ENCODE measurements at regions not wholly inside any gene's neighbourhood (a gene's known extent, or its start where the extent isn't known, plus 50 kb on each side); places are given as distances from the start of the nearest gene placed in this dataset.

DNA sequence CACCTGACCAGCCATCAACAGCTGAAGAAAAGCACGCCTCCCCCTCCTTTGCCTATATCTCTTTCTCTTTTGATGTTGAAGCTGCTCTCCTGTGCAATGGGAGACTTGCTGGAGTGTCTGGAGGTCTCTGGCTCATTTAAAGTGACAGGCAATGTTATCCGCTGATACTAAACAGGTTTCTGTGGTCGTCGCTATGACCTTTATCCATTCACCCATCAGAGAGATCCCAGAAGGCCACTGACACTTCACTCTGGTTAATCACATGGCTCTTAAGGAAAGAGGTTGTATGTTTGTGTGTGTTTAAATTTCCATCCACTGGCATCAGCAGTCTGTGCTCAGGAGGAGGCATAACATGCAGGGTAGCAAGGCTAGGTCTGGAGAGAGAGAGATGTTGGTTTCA, 277.3 kb downstream of the MTX2 start:
- DNase-seq: no peak

DNA sequence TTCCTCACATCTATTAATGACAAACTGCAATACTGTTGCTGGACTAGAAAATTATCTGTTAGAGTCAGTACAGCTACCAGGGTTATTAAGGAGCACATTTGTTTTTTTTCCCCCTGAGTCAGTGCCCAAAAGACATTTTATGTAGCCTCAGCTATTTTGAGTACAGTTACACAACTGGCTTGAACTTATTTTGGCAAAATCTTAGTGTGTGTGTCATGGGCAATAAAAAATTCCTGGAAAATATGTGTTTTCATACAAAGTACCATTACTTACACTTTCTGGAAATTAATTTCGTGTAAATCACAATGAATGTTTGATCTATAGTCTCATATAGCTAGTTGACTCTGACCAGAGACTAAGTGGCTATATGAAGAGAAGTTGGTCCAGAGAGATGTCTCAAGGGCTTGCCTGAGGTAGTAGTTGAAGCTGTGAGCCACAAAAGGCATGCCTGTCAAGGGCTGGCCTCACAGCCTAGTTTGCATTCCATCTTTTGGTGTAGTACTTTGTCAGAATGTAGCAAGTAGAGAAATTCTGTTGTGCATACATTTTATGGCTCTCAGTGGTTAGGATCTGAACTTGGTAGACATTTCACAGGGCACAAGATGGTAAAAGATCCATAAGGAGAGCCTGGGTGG, 283.4 kb downstream of the MTX2 start:
- no peak for DNase-seq

- DNase-seq: no peak
These were observed 284.5 kb downstream of the MTX2 start for GRCh38 chr2:176553685-176554100.

DNA sequence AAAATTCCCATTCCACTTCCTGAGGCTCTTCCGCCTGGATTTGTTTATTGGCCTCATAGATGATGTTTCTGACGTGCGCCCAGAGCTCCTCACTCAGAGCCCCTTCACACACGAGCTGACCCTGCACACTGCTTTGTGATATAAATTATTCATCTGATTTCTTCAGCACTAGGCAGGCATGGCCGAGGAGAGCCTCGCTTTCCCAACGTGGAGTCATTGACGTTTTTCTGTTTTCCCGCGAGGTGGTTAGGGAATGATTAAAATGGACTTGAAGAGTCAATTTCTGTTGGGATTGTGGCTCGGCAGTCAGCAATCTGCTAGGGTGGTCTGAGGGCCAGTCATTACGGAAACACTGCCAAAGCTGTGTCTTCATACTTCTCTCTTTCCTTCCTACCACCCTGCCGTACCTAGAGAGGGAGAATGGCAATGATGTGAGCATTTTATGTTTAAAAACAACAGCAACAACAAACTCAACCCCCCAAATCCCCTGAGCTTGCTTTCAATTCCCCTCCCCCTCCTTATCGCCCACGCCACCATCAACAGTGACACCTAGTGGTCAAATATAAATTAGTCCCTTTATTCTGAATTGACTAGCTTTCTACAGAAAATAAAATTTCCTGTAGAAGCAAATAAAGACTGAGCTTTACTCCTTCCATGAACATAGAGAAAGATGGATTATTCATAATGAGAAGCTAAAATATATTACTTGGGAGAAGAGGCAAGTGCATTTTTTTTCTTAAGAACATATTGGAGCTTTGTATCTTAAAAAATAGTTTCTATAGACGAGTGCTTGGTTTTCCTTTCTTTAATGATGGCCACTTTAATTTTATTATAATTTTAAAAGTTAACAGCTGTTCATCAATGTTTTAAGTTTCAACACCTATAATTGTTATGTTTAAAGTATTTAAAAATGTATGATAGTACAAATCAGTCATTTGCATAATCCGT, 285.1 kb downstream of the MTX2 start:
- DNase-seq: peak in 1 of 2 experiments; percentile 30

DNA sequence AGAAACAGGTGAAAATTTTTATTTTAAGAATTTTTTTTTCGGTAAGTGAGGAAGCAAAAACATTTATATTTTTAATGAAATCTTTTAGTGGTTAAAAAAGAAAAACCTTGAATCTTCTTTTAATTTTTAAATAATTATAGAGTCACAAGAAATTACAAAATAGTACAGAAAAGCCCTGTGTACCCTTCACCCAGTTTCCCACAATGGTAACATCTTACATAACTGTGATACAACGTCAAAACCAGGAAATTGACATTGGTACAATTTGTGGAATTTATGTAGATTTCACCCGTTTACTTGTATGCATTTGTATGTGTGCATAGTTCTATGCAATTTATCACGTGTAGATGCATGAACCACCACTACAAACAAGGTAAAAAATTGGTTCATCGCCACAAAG, 285.9 kb downstream of the MTX2 start:
- no peak for DNase-seq

DNA sequence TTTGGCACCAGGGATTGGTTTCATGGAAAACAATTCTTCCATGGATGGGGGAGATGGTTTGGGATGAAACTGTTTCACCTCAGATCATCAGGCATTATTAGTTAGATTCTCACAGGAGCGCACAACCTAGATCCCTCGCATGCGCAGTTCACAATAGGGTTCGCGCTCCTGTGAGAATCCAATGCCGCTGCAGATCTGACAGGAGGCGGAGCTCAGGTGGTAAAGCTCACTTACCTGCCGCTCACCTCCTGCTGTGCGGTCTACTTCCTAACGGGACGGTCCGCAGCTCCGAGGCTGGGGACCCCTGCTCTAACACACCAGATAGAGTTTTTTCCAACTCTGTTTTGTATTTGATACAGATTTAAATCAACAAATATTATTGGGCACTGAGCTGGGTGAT, 286.5 kb downstream of the MTX2 start:
- DNase-seq: no peak

- no peak for DNase-seq
These were observed 287.1 kb downstream of the MTX2 start for GRCh38 chr2:176556373-176556772.

GRCh38 chr2:176557821-176558220, 288.6 kb downstream of the MTX2 start:
- no peak for DNase-seq

GRCh38 chr2:176558574-176559140, 289.4 kb downstream of the MTX2 start:
- no peak for DNase-seq

DNA sequence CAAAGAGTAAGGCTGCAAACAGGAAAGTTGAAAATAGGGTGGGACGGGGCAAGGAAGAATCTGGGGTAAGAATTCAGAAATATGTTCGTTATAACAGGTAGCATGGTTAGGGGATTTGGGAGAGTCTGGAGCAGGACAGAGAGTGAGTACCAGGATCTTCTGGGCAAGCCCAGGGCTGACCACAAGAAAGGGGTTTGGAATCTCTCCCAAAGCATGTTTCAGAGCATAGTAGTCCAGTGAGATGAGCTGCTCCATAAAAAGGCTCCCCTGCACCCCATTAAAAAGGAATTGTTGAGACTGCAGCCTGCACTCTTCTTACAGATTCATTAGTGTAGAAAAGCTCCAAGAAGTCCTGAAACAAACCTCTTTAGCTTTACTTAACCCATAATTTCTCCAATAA, 291.1 kb downstream of the MTX2 start:
- no peak for DNase-seq

GRCh38 chr2:176561706-176562105, 292.5 kb downstream of the MTX2 start:
- no peak for DNase-seq

DNA sequence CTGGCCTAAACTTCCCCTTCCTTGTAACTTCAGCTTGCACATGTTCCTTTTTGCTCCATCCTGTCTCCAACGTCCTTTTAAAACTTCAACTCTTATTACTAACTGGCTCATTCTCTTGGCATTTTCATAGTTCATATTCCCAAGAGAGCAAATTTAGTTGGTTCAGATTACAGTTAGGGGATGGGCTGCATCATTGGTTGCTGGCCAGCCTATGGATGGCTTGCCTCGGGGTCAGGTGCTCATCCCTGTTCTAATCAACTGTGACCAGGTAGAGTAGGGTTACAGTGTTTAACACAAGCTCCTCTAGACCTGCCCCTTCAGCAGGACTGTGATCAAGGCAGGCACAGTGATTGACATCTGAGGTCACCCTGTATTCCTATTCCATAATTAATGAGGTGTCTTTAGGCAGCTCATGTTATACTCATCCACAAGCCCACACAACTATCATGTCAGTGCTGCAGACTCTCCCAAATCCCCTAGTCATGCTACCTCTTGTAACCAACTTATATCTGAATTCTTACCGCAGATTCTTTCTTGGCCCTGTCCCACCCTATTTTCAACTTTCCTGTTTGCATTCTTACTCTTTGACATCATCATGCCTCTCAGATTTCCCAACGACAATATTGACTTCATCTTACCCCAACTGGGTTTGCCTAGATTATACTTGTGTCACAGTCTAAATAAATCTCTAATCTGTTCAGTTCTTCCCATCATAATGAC, 293.3 kb downstream of the MTX2 start:
- DNase-seq: no peak

DNA sequence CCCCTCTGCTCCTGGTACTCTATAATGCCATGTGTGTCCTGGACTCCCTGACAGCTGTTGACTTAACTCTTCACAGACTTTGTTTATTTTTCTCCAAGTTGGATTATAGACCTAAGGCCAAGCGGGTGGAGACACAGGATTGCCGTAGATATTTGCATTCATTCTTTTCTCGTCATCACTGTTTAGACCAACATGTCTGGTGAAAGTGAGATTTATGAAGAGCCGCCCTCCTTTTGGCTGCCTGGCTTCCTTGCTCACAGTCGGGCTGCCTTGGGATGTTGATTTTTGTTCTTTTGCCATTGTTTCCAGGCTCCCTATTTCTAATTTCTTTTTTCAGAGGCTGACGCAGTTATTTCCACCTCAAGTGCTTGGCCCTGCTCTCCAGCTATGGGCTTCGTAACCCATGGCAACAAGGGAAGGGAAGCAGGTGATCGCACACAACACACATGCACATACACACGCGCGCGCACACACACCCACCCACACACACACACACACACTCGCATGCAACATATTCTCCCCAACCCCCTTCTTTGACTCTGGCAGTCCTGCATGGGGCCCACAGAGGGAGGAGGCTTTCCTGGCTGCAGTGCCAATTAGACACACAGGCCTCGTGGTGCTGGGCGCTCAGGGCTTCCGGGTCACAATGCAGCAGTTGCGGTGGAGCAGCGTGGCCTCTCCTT, 296.5 kb downstream of the MTX2 start:
- DNase-seq: no peak

- no peak for DNase-seq
These were observed 297.3 kb downstream of the MTX2 start for GRCh38 chr2:176566496-176566895.

GRCh38 chr2:176566961-176567360, 297.7 kb downstream of the MTX2 start:
- no peak for DNase-seq

DNA sequence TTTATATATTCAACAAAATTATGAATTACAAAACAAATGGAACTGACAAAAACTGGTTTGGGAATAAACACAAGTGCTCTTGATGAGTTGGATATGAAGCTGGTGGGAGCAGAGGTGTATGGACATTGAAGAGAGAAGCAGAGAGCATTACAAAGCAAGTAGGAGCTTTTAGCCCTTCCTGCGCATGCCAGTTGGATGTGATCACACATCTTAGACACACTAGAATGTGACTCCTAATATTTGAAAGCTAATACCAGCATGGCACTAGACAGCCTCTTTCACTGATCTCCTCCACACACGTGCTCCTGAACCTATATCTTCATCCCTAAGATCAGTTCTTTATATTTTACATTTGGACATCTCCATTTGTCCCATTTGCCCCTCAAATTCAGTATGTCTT, 298.1 kb downstream of the MTX2 start:
- DNase-seq: no peak

- no peak for DNase-seq
These were observed 300.3 kb downstream of the MTX2 start for GRCh38 chr2:176569574-176569973.

DNA sequence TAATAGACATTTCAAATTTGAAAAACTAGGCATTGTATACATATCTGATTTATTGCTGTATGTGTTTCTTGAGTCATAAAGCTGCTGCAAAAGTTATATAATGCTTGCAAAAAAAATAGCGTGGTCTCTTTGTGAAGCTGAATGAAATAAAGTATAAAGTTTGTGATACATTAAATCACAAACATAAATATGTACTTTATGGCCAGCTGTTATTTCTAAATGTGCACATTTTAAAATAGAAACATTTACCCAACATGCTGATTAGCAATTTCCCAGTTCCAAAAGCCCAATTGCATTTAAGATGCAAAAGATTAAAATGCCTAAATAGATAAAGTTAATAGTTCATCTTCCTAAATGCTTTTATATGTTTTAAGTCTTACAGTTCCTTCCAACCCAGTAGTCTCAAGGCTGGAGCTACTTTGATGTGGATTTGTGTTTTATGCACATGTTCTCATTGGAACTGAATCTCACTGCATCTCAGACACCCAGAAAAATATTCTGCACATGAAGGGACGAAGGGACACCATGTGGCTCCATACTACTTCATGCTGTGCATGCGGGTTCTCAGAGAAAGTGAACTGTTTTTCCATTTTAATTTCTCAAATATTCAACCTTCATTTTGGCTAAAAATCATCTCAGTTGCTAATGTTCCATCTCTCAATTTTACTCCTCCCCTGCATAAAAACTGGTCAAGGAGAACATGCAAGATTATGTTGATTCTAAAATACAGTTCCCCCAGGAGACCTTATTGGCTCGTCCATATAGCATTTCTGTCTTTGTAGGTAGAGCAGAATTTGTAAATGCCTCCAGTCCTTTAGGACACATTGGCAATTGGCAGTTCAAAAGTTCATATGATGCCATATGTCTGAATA, 304.6 kb downstream of the MTX2 start:
- DNase-seq: no peak

- no peak for DNase-seq
These were observed 305.4 kb downstream of the MTX2 start for GRCh38 chr2:176574484-176575236.

- DNase-seq: no peak
These were observed 306.0 kb downstream of the MTX2 start for GRCh38 chr2:176575237-176575744.

DNA sequence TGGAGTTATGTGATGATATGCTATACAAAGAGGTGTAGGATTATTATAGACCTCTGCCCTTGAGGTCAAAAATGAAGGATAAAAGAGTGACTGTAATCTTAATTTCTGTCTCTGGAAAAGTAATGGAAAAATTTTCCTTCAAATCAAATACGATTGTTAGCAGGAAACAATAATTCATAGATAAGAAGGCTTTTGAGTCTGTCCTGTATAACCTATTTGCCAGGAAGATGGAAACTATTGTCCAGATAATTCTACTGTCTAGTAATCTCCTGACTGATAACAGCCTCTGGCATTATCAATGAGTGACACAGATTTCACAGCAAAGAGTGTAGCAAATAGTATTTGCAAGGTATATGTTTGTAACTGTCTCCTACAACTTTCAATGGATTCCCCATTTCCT, 307.8 kb downstream of the MTX2 start:
- no peak for DNase-seq
